ENCODE measurements at regions not wholly inside any gene's neighbourhood (a gene's known extent, or its start where the extent isn't known, plus 50 kb on each side); places are given as distances from the start of the nearest gene placed in this dataset.

DNA sequence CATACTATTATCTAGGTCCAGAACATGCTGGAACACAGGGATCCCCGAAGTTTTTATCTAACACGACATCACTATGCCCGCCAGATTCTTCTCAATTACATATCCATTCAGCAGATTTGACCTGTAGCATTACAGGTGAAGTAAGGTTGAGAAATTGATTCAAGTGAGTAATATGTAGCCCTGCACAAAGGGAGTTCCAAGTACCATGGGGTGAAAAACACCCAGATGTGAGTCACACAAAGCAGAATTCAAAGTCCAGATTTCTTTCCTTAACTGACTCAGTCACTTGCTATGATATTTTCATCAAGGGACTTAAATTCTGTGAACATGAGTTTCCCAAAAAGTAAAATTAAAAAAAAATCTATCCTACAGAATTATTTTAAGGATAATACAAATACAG lies 655.4 kb upstream of the PTCHD4 start:
- H3K79me2 ChIP-seq (ENCODE audit: insufficient read depth, low read length): no peaks in the 10 kb centered on the region
- no peak overlapping the region for H3K4me3 ChIP-seq (replicated peaks in 1 of 3; ENCODE audit: insufficient read depth in 1 of 3, low read depth in 2 of 3, low read length in 3 of 3)
- TF ChIP-seq RFX1 (IDR thresholded peaks at IDR 0.05): no peak
- no peak for TF ChIP-seq ZNF781 (CRISPR knock-in tag; IDR thresholded peaks at IDR 0.05; ENCODE audit: borderline replicate concordance, not compliant biosample characterization)
- peak; percentile 5; the same call in 1 of the 2 replicates for TF ChIP-seq CEBPB (IDR thresholded peaks at IDR 0.05; ENCODE audit: borderline replicate concordance, low read depth, low read length)
- TF ChIP-seq, protein P1, sequence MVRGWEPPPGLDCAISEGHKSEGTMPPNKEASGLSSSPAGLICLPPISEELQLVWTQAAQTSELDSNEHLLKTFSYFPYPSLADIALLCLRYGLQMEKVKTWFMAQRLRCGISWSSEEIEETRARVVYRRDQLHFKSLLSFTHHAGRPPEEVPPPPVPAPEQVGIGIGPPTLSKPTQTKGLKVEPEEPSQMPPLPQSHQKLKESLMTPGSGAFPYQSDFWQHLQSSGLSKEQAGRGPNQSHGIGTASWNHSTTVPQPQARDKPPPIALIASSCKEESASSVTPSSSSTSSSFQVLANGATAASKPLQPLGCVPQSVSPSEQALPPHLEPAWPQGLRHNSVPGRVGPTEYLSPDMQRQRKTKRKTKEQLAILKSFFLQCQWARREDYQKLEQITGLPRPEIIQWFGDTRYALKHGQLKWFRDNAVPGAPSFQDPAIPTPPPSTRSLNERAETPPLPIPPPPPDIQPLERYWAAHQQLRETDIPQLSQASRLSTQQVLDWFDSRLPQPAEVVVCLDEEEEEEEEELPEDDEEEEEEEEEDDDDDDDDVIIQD (CRISPR knock-in tag; IDR thresholded peaks at IDR 0.05; ENCODE audit: low read depth): no peak
- TF ChIP-seq RAD51 (IDR thresholded peaks at IDR 0.05; ENCODE audit: borderline replicate concordance): no peak
- no peaks in the 10 kb centered on the region for H3K36me3 ChIP-seq (replicated peaks in 1 of 2; ENCODE audit: control insufficient read depth in 1 of 2, insufficient read depth in 2 of 2, low read length in 2 of 2)
- WGBS (ENCODE audit: low lambda C conversion rate): 1% methylated on average over 3 of the region's 3 CpGs
- ChIA-PET CTCF (ENCODE audit: low intra/inter-chr PET ratio, low total read pairs) (interaction anchor here (4.1 kb wide), 1 partner anchor 979 kb away, joined by 36 read pairs; no protein-coding TSS in a partner anchor), POLR2A (no interaction called here)
- no peak overlapping the region for H3K9ac ChIP-seq (ENCODE audit: insufficient read depth, low read depth, low read length)
- no peaks in the 10 kb centered on the region for H3K9me3 ChIP-seq (ENCODE audit: low read length)
- in situ Hi-C loops (cut with HindIII; ENCODE audit: extremely low pct_ligation_motif_present, low pct_unique_long_range_greater_than_20kb) (loop anchor here (5.0 kb wide), 1 partner anchor 974 kb away; no protein-coding TSS in a partner anchor), intact Hi-C loops (cut with micrococcal nuclease; ENCODE audit: unreplicated experiment) (loop anchor here (10.0 kb wide), 1 partner anchor 1352 kb away; no protein-coding TSS in a partner anchor)
- no peak overlapping the region for H3K27ac ChIP-seq (ENCODE audit: extremely low read length, insufficient read depth, low read length)
- no peaks in the 10 kb centered on the region for H3K4me1 ChIP-seq (ENCODE audit: insufficient read depth, low read length)
- FAIRE-seq: no peak
- H3K4me2 ChIP-seq (ENCODE audit: low read depth, low read length): no peak overlapping the region
- DNase-seq (ENCODE audit: low spot score): peak; percentile 20
- H3K27me3 ChIP-seq (ENCODE audit: control insufficient read depth in 1 of 2, insufficient read depth in 2 of 2, low read length in 2 of 2): no peaks in the 10 kb centered on the region
- H2AFZ ChIP-seq (ENCODE audit: low read length): no peak overlapping the region
- peak; percentile 53; the same call in 1 of the 3 replicates for ATAC-seq
- no peaks in the 10 kb centered on the region for H4K20me1 ChIP-seq (ENCODE audit: insufficient read depth, low read length)
- no TSS peak for BruUV-seq (replicated peaks)

DNA sequence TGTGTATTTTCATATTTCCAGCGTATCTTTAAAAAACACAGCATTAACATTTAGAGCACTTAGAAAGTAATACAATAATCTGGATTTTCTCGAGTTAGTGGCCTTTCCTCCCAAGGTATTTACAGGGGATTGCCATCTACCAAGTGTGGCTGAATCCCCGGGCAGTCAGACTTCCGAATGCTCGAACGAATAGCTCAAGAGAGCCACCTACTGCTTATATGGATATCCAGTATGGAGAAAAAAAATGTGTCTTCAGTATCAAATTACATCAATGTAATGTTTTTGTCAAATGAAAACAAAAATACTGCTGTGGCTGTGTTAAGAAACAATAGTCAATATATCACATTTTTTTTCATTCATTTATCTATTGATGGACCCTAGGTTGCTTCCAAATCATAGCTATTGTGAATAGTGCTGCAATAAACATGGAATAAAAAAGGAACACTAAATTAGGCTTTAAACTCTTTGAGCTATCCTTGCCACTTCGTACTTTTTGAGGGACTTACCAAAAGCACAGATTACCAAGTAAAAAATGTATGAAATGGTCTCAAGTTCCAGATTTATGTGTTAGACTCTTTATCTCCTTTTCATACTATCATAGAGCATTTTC lies 654.5 kb upstream of the PTCHD4 start:
- Histone ChIP-seq H3K79me2 (ENCODE audit: insufficient read depth, low read length) (no peaks in the 10 kb centered on the region), H4K20me1 (ENCODE audit: insufficient read depth, low read length) (no peaks in the 10 kb centered on the region), H3K9me3 (ENCODE audit: low read length) (no peaks in the 10 kb centered on the region), H3K9ac (ENCODE audit: insufficient read depth, low read depth, low read length) (no peak overlapping the region), H3K27me3 (ENCODE audit: control insufficient read depth in 1 of 2, insufficient read depth in 2 of 2, low read length in 2 of 2) (no peaks in the 10 kb centered on the region), H3K36me3 (replicated peaks in 1 of 2; ENCODE audit: control insufficient read depth in 1 of 2, insufficient read depth in 2 of 2, low read length in 2 of 2) (no peaks in the 10 kb centered on the region), H3K4me3 (replicated peaks in 1 of 3; ENCODE audit: insufficient read depth in 1 of 3, low read depth in 2 of 3, low read length in 3 of 3) (no peak overlapping the region), H3K27ac (ENCODE audit: extremely low read length, insufficient read depth, low read length) (no peak overlapping the region), H3K4me2 (ENCODE audit: low read depth, low read length) (no peak overlapping the region), H2AFZ (ENCODE audit: low read length) (no peak overlapping the region), H3K4me1 (ENCODE audit: insufficient read depth, low read length) (no peaks in the 10 kb centered on the region)
- ChIA-PET CTCF (ENCODE audit: low intra/inter-chr PET ratio, low total read pairs) (interaction anchor here (4.1 kb wide), 1 partner anchor 978 kb away, joined by 36 read pairs; no protein-coding TSS in a partner anchor), POLR2A (no interaction called here)
- intact Hi-C loops (cut with micrococcal nuclease; ENCODE audit: unreplicated experiment) (loop anchor here (1.0 to 10.0 kb wide), 3 partner anchors 977 to 1351 kb away; no protein-coding TSS in a partner anchor), in situ Hi-C loops (cut with HindIII; ENCODE audit: extremely low pct_ligation_motif_present, low pct_unique_long_range_greater_than_20kb) (loop anchor here (5.0 kb wide), 1 partner anchor 973 kb away; no protein-coding TSS in a partner anchor)
- DNase-seq (ENCODE audit: low spot score) (peak; percentile 46), FAIRE-seq (peak; percentile 66), ATAC-seq (peak; percentile 93)
- BruUV-seq (replicated peaks): no TSS peak
- WGBS (ENCODE audit: low lambda C conversion rate): 1% methylated on average over 7 of the region's 7 CpGs
- TF ChIP-seq DNMT1 (CRISPR knock-in tag; IDR thresholded peaks at IDR 0.05) (no peak), ZNF615 (CRISPR knock-in tag; IDR thresholded peaks at IDR 0.05; ENCODE audit: borderline replicate concordance) (no peak), SIX4 (CRISPR knock-in tag; IDR thresholded peaks at IDR 0.05) (peak; percentile 94), SMC3 (IDR thresholded peaks at IDR 0.05; ENCODE audit: low read length) (peak; percentile 67)
- TF ChIP-seq, protein P2, sequence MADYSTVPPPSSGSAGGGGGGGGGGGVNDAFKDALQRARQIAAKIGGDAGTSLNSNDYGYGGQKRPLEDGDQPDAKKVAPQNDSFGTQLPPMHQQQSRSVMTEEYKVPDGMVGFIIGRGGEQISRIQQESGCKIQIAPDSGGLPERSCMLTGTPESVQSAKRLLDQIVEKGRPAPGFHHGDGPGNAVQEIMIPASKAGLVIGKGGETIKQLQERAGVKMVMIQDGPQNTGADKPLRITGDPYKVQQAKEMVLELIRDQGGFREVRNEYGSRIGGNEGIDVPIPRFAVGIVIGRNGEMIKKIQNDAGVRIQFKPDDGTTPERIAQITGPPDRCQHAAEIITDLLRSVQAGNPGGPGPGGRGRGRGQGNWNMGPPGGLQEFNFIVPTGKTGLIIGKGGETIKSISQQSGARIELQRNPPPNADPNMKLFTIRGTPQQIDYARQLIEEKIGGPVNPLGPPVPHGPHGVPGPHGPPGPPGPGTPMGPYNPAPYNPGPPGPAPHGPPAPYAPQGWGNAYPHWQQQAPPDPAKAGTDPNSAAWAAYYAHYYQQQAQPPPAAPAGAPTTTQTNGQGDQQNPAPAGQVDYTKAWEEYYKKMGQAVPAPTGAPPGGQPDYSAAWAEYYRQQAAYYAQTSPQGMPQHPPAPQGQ (CRISPR knock-in tag; IDR thresholded peaks at IDR 0.05; ENCODE audit: borderline replicate concordance): no peak
- TF ChIP-seq, protein P3, sequence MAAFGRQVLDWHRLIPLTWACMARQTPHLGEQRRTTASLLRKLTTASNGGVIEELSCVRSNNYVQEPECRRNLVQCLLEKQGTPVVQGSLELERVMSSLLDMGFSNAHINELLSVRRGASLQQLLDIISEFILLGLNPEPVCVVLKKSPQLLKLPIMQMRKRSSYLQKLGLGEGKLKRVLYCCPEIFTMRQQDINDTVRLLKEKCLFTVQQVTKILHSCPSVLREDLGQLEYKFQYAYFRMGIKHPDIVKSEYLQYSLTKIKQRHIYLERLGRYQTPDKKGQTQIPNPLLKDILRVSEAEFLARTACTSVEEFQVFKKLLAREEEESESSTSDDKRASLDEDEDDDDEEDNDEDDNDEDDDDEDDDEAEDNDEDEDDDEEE (CRISPR knock-in tag; IDR thresholded peaks at IDR 0.05): no peak
- TF ChIP-seq, protein P4, sequence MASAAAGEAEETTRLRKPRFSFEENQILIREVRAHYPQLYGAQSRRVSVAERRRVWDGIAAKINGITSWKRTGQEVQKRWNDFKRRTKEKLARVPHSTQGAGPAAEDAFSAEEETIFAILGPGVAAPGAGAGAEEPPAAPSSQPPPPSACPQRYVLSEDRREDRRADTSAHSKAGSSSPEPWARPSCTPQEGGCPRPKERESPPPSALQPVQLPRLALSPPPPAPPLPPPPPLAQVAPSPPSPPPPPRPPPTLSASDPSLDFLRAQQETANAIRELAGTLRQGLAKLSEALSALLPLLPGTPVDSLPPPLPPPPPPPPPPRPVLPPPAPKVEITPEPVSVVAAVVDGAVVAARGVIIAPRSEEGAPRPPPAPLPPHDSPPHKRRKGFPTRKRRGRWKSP (CRISPR knock-in tag; IDR thresholded peaks at IDR 0.05): no peak
